ENCODE measurements at regions not wholly inside any gene's neighbourhood (a gene's known extent, or its start where the extent isn't known, plus 50 kb on each side); places are given as distances from the start of the nearest gene placed in this dataset.
"Not testable (repeated sequence)": the region's sequence is repeated elsewhere in the genome, so short reads cannot be mapped to it uniquely, and the experiment has no call there.

GRCh38 chr5:125045646-125046045 lies 299.2 kb upstream of the ZNF608 start:
- DNase-seq (ENCODE audit: low read depth), result no peak

- DNase-seq (ENCODE audit: low read depth), result no peak
These were observed 300.4 kb upstream of the ZNF608 start for GRCh38 chr5:125046838-125047237.

- no peak for DNase-seq (ENCODE audit: low read depth)
These were observed 301.4 kb upstream of the ZNF608 start for GRCh38 chr5:125047871-125048270.

GRCh38 chr5:125049721-125050702 lies 303.6 kb upstream of the ZNF608 start:
- no peak for DNase-seq (ENCODE audit: low read depth)

GRCh38 chr5:125050926-125051325 lies 304.5 kb upstream of the ZNF608 start:
- DNase-seq (ENCODE audit: low read depth), result no peak

GRCh38 chr5:125052584-125052983 lies 306.1 kb upstream of the ZNF608 start:
- no peak for DNase-seq (ENCODE audit: low read depth)

GRCh38 chr5:125053179-125053578 lies 306.7 kb upstream of the ZNF608 start:
- no peak for DNase-seq (ENCODE audit: low read depth)

GRCh38 chr5:125054146-125054545 lies 307.7 kb upstream of the ZNF608 start:
- no peak for DNase-seq (ENCODE audit: low read depth)

- DNase-seq (ENCODE audit: low read depth), result peak; percentile 69
These were observed 310.4 kb upstream of the ZNF608 start for GRCh38 chr5:125056671-125057485.

GRCh38 chr5:125057912-125058826 lies 311.7 kb upstream of the ZNF608 start:
- DNase-seq (ENCODE audit: low read depth), result no peak

GRCh38 chr5:125059255-125060002 lies 313.0 kb upstream of the ZNF608 start:
- no peak for DNase-seq (ENCODE audit: low read depth)

- no peak for DNase-seq (ENCODE audit: low read depth)
These were observed 315.3 kb upstream of the ZNF608 start for GRCh38 chr5:125061726-125062125.

GRCh38 chr5:125064621-125065438 lies 318.4 kb upstream of the ZNF608 start:
- no peak for DNase-seq (ENCODE audit: low read depth)

GRCh38 chr5:125065741-125066140 lies 319.3 kb upstream of the ZNF608 start:
- no peak for DNase-seq (ENCODE audit: low read depth)

- DNase-seq (ENCODE audit: low read depth), result no peak
These were observed 324.5 kb upstream of the ZNF608 start for GRCh38 chr5:125070961-125071360.

GRCh38 chr5:125073090-125073489 lies 326.7 kb upstream of the ZNF608 start:
- DNase-seq (ENCODE audit: low read depth), result no peak

GRCh38 chr5:125075567-125075966 lies 329.1 kb upstream of the ZNF608 start:
- no peak for DNase-seq (ENCODE audit: low read depth)

GRCh38 chr5:125079028-125079427 lies 332.6 kb upstream of the ZNF608 start:
- not testable (repeated sequence) for DNase-seq (ENCODE audit: low read depth)

GRCh38 chr5:125081101-125081500 lies 334.7 kb upstream of the ZNF608 start:
- DNase-seq (ENCODE audit: low read depth), result no peak

GRCh38 chr5:125083981-125084380 lies 337.5 kb upstream of the ZNF608 start:
- DNase-seq (ENCODE audit: low read depth), result peak; percentile 76
